HL-60 (cell line): ENCODE measurements at regions not wholly inside any gene's neighbourhood (a gene's known extent, or its start where the extent isn't known, plus 50 kb on each side); places are given as distances from the start of the nearest gene placed in this dataset.

Experiments used
- DNase-seq, 2 experiments: peaks; one replicate each; pipeline ENCODE4 v3.0.0-alpha.2; 2010 to 2020; ENCODE audit warnings: low read depth in 1 of 2, low spot score in 1 of 2
- H3K27ac ChIP-seq: fragments of 250-450 bp; sonication (Bioruptor Pico); replicated peaks from 2 replicates; pipeline ENCODE4 v1.5.1; 2020; ENCODE audit warnings: mild to moderate bottlenecking, moderate library complexity
- H3K27me3 ChIP-seq: fragments of 250-450 bp; sonication (Bioruptor Pico); 2 replicates; pipeline ENCODE4 v1.5.1; 2021; ENCODE audit warnings: mild to moderate bottlenecking, moderate library complexity; ENCODE audit not compliant: insufficient read depth, poor library complexity, severe bottlenecking
- H3K4me3 ChIP-seq: replicated peaks from 2 replicates; pipeline ENCODE4 v1.5.1; 2011; ENCODE audit warnings: mild to moderate bottlenecking, control low read depth, low read length; ENCODE audit not compliant: insufficient read depth
- CTCF ChIP-seq: IDR thresholded peaks from one replicate; pipeline ENCODE4 v1.5.1; 2011; ENCODE audit warnings: low read length, control low read depth, inconsistent platforms; ENCODE audit not compliant: insufficient read depth
- GABPA ChIP-seq: IDR thresholded peaks from 2 replicates; pipeline ENCODE4 v1.6.1; 2012; ENCODE audit warnings: low read depth
- POLR2AphosphoS5 ChIP-seq: IDR thresholded peaks from 2 replicates; pipeline ENCODE4 v1.6.1; 2012; ENCODE audit warnings: low read depth
- REST ChIP-seq: IDR thresholded peaks from 2 replicates; pipeline ENCODE4 v1.6.1; 2012; ENCODE audit warnings: low read depth; ENCODE audit not compliant: insufficient replicate concordance
- SPI1 ChIP-seq: IDR thresholded peaks from 2 replicates; pipeline ENCODE4 v1.6.1; 2012; ENCODE audit warnings: low read depth, mild to moderate bottlenecking, borderline replicate concordance

- Histone ChIP-seq H3K4me3 (no peak overlapping the region), H3K27ac (no peak overlapping the region), H3K27me3 (no peaks in the 10 kb centered on the region)
- TF ChIP-seq REST (no peak), GABPA (no peak), CTCF (no peak), POLR2AphosphoS5 (no peak), SPI1 (no peak)
- no peak for DNase-seq
These were observed 1278.0 kb downstream of the OTOL1 start for GRCh38 chr3:162774613-162775100.

- DNase-seq = no peak
- Histone ChIP-seq H3K4me3 (no peak overlapping the region), H3K27me3 (no peaks in the 10 kb centered on the region), H3K27ac (no peak overlapping the region)
- TF ChIP-seq SPI1 (no peak), POLR2AphosphoS5 (no peak), GABPA (no peak), REST (no peak), CTCF (no peak)
These were observed 1279.5 kb downstream of the OTOL1 start for GRCh38 chr3:162776148-162776547.

- Histone ChIP-seq H3K4me3 (no peak overlapping the region), H3K27me3 (no peaks in the 10 kb centered on the region), H3K27ac (no peak overlapping the region)
- TF ChIP-seq POLR2AphosphoS5 = no peak
- no peak for TF ChIP-seq REST
- no peak for TF ChIP-seq GABPA
- no peak for TF ChIP-seq CTCF
- no peak for TF ChIP-seq SPI1
- no peak for DNase-seq
These were observed 1280.5 kb downstream of the OTOL1 start for GRCh38 chr3:162777118-162777517.
